GM21360 (cell line): ENCODE measurements at regions not wholly inside any gene's neighbourhood (a gene's known extent, or its start where the extent isn't known, plus 50 kb on each side); places are given as distances from the start of the nearest gene placed in this dataset.
A peak's percentile ranks its signal among the peaks of the same experiment; 100 is the strongest.
"Not testable (repeated sequence)": the region's sequence is repeated elsewhere in the genome, so short reads cannot be mapped to it uniquely, and the experiment has no call there.

ENCODE experiments used
- ATAC-seq: cut with Tn5 transposase; IDR thresholded peaks from one replicate; pipeline ENCODE4 v1.9.1; 2021; ENCODE audit warnings: mild to moderate bottlenecking, moderate library complexity; ENCODE audit not compliant: unreplicated experiment

DNA sequence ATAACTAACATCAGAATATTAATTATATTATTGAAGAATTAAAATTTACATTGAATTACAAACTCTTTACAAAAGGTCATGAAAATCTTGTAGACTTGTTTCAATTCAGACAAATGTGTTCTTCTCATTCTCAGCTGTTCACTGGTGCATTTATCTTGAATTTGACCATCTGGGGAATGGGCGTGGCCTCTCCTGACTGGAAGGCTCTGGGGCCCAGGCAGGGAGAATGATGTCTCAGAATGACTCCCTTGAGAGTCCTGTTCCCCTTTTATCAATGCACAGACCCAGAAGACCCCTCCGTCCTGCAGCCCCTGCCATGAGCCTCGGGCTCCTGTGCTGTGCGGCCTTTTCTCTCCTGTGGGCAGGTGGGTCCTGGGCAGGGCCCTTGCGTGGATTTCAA, 242.2 kb upstream of the PRSS1 start:
- not testable (repeated sequence) for ATAC-seq

DNA sequence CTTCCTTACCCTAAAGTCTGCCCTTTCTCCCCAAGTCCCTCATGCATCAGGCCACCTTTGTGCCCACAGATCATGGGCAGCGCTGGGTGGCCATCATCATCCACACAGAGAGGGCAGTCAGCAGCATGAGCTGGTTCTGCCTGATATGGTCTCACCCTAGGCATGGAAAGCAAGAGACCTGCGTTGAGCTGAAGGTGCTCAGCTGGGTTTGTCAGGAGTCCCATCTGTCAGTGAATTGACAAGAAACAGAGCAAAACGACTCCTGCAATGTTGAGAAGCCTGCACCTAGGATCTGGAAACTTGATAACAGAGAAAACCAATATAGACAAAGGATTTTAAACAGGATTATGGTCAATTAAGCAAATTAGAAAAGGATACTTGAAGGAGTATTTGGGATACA, 242.7 kb upstream of the PRSS1 start:
- ATAC-seq, result no peak

DNA sequence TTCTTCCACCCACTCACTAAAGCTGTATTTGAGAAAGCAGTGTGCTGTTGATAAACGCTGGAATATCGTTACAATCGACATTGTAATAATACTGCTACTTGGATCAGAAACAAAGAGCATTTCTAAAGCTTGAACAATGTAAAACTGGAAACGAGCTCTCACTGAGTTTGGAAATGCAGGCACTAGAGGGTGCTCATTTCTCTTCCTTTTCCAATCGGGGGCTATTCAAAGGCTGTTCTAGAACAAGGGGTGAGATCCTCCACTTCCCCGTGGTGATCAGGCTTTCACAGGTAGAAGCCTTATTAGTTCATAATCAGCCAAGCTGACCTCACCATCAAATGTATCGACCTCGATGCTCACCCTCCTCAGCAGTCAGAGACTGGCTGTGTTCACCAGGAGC, 245.3 kb upstream of the PRSS1 start:
- ATAC-seq, result not testable (repeated sequence)

DNA sequence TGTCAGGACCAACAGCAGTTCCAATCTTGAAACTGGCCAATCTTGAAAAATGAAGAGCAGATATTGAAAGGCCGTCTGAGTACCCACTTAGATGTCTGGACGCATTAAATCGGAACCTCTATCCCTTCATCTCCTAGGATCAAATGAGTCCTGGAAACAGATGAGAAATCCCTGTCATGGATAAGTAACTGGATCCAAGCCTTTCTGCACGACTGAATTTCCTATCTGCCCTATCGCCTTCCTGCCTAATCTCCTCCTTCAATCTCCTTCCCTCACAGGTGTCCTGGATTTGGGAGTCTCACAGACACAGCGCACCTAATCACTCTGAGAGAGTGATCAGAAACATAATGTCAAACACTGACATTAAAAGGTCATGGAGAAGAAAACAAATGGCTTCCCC, 245.2 kb upstream of the PRSS58 start:
- ATAC-seq, result no peak

DNA sequence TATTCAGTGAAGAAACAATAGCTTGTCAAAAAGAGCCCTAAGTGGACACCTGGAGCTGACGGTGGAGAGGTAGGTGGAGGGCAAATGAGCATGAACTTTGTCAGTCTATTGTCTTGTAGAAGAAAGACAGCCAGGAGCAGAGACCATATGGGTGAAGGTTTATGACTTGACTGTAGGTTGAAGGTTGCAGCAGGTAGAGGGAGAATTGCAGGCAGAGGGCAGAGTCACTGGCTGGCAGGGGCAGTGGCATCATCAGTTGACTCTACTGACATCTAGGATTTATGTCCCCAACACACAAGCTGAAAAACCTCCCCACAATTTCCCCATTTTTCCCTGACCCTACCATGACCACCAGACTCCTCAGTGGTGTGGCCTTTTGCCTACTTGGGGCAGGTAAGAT, 243.6 kb upstream of the PRSS58 start:
- ATAC-seq, result no peak

DNA sequence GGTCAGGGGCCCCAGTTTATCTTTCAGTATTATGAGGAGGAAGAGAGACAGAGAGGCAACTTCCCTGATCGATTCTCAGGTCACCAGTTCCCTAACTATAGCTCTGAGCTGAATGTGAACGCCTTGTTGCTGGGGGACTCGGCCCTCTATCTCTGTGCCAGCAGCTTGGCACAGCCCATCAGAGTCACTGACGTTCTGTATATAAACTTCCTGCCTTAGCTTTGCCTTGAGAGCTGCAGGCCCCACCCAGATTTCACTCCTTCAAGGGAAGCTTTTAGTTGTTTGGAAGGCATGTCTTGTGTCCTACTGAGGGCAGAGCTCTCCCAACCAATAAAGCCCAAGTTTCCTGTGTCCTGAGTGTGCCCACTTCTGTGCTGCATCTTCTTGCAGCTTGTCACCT, 242.5 kb upstream of the PRSS58 start:
- no peak for ATAC-seq

DNA sequence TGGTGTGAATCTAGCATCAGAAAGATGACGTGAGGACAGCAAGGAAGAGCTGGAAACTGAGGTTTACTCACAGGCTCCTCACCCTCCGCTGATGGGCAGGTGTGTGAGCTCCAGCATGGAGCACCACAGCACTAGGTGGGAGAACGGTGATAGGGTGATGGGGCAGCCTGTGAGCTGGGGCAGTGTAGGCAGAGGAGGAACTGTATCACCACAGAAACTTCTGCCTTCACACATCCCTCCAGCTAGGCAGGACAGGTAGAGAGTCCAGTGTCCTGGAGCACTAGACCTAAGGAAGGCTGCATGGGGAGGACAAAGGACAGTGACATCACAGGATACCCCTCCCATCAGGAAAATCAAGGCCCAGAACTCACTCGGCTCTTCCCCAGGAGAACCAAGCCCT, 241.8 kb upstream of the PRSS58 start:
- no peak for ATAC-seq

DNA sequence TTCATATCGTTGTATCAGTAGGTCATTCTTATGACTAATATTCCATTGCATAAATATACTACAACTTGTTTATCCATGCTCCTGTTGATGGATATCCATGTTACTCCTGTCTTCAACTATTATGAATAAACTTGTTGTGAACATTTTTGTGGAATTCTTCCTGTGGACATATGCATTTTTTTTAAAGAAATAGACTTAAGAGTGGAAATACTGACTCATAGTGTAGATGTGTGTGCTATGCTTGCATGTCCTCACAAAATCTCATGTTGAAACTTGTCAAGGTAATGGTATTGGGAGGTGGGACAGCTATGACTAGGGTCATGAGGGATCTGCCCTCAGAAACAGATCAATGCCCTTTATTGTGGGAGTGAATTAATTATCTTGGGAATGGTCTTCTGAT, 240.5 kb upstream of the PRSS58 start:
- ATAC-seq, result no peak

DNA sequence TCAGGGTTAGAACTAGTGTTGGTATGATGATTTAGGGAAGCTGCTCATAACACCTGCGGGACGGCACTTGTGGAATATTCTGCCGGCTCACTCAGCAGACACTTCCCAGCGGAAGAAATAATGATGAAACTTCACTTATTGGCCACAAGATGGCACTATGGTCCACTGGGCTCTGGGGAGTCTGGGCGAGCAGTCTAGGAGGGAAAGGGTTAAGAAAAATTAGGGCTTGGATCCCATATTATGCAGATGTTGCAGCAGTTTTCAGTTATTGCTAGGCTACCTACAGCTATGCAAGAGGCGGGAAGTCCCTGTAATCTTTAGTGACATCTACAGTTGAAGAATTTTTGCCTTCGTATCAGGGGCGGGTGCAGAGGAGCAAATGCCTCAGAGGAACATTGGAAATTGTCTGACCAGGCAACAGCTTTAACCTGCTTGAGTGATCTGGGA, 238.7 kb upstream of the PRSS58 start:
- ATAC-seq, result peak; percentile 72

DNA sequence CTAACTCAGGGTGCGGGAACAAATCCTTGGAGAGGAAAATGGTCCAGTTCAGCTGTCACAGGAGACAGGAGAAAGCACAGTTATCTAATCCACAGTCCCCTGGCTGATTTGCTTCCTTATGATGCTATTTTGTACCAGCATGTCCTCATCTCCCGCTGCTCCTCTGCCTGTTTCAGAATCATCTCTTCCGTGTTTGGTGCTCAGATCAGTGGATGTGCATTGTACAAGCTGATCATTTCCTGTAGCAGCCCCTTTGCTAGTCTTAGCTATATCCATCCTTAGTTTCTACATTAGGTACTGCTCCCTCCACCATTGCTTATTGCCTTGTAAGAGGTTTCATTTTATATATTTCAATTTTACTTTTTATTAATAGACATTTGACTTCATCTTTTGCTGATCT, 238.0 kb upstream of the PRSS58 start:
- not testable (repeated sequence) for ATAC-seq

DNA sequence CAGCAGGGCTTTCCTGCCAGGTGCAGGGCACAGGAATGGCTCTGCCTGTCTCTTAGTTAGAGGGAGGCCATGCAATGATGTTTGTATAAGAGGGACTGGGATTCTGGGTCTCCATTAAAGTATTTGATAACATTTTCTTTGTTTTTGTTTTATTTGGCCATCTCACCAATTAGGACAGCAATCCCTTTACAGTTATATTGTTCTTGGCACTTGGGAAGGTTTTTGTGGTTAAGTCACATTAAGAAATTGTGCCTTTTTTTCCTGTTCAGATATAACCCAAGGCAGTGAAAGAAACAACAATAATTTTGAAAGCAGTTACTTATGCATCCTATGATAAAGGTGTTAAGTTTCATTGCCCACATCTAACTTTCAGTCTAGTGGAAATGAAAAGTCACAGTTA, 237.4 kb upstream of the PRSS58 start:
- not testable (repeated sequence) for ATAC-seq

DNA sequence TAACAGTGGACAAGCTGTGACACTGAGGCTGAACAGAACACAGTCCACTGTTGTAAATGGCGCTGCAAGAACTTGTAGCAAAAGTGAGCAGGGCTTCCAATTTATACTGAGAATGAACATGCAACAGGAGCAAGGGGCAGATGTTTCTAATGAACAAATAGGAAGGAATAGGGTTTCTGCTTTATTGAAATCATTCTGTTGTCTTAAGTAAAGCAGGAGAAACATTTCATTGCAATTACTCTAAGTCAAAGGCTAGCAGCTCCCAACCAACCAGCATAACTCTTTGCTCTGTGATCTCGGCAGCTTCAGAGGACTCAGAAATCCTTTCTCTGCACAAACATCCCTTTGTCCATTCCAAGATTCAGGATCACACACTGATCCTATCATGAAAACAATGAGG, 236.2 kb upstream of the PRSS58 start:
- no peak for ATAC-seq

DNA sequence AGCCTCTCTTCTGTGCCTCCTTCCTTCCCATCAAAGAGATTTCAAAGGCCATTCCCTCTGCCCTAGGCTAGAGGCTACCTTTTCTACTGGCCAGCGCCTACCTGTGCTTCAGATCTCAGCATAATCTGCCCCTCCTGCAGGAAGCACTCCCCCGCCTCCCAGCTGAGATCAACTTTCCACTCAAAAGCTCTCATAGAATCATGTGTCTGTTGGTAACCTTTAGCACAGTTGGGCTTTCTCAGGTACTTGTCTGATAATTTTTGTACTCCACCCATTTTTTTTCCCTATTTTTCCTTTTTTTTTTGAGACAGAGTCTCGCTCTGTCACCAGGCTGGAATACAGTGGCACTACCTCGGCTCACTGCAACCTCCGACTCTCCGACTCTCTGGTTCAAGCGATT, 231.0 kb upstream of the PRSS58 start:
- ATAC-seq, result no peak

DNA sequence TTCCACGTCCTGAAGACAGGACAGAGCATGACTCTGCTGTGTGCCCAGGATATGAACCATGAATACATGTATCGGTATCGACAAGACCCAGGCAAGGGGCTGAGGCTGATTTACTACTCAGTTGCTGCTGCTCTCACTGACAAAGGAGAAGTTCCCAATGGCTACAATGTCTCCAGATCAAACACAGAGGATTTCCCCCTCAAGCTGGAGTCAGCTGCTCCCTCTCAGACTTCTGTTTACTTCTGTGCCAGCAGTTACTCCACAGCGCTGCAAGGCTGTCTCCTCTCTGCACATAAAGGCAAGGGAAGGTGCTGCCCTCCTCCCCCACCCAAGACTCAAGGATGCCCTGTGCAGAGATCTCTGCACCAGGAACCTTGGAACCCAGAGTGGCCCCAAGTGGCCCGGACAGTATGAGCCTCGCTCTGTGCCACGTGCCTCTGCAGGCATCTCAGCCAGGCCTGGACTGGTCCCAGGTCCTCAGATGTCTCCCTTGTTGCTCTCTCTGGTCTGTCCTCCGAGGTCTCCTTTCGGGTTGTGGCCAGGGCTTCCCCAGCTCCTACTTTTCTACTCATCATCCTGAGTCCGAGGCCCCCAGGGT, 230.3 kb upstream of the PRSS58 start:
- ATAC-seq, result no peak

DNA sequence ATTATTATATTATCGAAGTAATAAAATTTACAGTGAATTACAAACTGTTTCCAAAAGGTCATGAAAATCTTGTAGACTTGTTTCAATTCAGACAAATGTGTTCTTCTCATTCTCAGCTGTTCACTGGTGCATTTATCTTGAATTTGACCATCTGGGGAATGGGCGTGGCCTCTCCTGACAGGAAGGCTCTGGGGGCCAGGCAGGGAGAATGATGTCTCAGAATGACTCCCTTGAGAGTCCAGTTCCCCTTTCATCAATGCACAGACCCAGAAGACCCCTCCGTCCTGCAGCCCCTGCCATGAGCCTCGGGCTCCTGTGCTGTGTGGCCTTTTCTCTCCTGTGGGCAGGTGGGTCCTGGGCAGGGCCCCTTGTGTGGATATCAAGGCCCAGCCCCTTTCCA, 229.7 kb upstream of the PRSS58 start:
- ATAC-seq, result not testable (repeated sequence)

DNA sequence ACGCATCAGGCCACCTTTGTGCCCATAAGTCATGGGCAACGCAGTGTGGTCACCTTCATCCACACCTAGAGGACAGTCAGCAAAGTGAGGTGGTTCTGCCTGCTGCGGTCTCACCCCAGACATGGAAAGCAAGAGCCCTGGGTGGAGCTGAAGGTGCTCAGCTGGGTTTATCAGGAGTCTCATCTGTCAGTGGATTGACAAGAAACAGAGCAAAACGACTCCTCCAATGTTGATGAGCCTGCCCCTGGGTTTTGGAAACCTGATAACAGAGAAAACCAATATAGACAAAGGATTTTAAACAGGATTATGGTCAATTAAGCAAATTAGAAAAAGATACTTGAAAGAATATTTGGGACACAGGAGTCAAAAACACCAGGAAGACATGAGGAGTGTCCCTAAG, 229.3 kb upstream of the PRSS58 start:
- ATAC-seq, result no peak

DNA sequence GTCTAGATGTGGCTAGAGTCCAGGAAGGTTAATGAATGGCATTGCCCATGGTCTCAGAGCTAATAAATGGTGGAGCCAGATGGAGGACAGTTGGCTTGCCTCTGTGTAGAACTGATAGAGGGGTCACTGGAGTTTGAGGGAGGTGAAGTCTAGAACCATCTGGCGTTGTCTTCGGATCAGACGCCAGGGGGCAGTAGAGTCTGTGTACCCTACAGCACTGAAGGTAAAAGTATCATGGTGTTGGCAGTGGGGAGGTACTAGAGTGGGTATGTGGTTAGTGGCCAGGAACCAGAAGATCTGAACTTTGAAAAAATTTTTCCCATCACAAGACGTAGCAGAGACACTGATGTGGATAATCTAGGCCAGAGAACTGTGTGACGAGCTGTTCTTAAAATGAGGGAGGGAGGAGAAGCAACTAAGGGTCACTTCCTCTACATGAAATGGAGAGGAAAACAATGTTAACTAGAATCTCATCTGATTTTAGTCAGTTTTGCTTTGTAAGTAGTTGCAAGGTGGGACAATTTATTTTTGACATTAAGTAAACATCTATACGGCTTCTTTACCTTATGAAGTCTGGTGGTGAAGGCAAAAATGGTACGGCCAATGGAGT, 227.9 kb upstream of the PRSS58 start:
- no peak for ATAC-seq

DNA sequence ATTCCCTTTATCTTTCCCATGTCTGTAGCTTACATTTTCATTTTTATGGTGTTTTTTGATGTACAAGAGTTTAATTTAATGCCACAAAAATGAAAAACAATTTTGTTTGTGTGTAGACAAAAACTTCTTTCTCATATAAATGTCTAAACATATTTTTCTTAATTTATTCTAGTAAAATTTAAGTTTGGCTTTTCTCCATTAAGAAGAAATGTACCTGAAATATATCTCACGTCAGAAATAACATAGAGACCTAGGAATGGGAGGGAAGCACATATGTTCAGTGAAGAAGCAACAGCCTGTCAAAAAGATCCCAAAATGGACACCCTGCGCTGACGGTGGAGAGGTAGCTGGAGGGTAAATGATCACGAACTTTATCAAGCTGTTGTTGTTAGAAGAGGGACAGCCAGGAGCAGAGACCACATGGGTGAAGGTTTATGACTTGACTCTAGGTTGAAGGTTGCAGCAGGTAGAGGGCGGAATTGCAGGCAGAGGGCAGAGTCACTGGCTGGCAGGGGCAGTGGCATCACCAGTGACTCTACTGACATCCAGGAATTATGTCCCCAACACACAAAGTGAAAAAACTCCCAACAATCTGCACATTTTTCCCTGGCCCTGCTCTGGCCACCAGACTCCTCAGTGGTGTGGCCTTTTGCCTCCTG, 225.9 kb upstream of the PRSS58 start:
- no peak for ATAC-seq

DNA sequence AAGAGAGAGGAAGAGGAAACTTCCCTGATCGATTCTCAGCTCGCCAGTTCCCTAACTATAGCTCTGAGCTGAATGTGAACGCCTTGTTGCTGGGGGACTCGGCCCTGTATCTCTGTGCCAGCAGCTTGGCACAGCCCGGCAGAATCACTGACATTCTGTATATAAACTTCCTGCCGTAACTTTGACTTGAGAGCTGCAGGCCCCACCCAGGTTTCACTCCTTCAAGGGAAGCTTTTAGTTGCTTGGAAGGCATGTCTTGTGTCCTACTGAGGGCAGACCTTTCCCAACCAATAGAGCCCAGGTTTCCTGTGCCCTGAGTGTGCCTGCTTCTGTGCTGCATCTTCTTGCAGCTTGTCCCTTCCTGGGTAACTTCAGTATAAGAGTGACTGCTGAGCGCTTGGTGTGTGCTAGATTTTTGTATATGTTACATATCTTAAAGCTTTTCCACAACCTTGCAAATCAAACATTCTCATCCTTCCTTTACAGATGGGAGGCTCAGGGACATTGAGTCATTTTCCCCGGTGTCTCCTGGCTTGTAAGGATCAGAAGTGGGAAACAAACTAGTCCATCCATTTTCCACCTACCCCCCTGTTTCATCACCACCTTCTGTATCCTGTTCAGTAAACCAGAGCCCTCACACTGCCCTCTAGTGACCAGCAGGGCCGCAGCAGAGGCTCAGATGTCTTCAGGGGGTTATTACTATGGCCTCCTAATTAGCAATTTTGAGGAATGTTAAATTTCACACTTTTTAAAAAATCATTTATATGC, 225.2 kb upstream of the PRSS58 start:
- peak; percentile 67 for ATAC-seq

DNA sequence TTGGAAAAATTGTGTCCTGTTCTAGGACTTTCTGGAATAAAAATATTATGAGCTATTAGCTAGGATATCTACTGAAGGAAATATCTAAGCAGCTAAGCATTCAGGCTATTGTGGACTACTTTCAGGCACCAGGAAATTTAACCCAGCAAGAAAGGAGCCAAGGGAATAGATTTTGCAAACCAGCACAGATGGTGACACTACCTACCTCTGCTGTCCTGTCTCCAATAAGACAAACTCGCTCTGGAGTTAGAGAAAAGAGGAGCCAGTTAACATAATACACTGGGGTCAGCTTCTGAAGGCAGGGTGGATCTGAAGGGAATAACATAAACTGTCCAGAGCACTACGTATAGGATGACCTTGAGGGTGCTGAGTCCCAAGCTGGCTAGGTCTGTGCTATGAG, 223.7 kb upstream of the PRSS58 start:
- ATAC-seq, result no peak

DNA sequence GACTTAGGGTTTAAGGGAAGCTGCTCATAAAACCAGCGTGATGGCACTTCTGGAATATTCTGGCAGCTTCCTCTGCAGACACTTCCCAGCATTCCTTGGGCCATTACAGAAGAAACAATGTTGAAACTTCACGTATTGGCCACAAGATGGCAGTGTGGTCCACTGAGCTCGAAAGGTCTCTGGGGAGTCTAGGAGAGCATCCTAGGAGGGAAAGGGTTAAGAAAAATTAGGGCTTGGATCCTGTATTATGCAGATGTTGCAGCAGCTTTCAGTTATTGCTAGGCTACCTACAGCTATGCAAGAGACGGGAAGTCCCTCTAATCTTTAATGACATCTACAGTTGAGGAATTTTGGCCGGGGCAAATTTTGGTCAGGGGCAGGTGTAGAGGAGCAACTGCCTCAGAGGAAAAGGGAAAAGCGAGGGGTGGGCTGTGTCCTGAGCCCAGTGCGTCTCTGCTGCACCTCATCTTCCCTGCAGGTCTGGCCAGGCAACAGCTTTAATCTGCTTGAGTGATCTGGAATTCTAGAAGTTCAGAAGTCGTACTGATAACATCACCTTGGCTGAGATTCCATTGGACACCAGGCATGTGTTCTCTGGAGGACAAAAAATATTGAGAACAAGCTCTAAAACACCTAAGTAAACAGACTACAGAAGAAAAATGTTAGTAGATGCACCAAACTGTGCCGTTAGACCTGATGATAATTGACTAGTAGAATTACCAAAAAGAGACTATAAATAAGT, 220.8 kb upstream of the PRSS58 start:
- peak; percentile 75 for ATAC-seq
